ENCODE measurements at regions not wholly inside any gene's neighbourhood (a gene's known extent, or its start where the extent isn't known, plus 50 kb on each side); places are given as distances from the start of the nearest gene placed in this dataset.

GRCh38 chr18:61706276-61706915 is 186.4 kb downstream of the RNF152 start:
- no peaks in the 10 kb centered on the region for H3K36me3 ChIP-seq (ENCODE audit: control insufficient read depth in 2 of 2, extremely low read depth in 1 of 2, insufficient read depth in 1 of 2, low read length in 1 of 2)
- H3K4me3 ChIP-seq (ENCODE audit: control insufficient read depth in 1 of 2, extremely low read depth in 1 of 2, low read length in 1 of 2) = no peak overlapping the region
- Mint-ChIP-seq H3K4me3 (no peak overlapping the region), H3K36me3 (no peaks in the 10 kb centered on the region), H3K27me3 (peaks cover 9 to 24% of the 10 kb centered on the region in 2 donors), H3K4me1 (no peaks in the 10 kb centered on the region), H3K9me3 (peaks cover 0 to 5% (median 0%) of the 10 kb centered on the region in 3 donors), H3K27ac (no peak overlapping the region)
- no CpG with 5 or more reads among the region's 3 CpGs for WGBS (ENCODE audit: insufficient coverage)
- H3K9me3 ChIP-seq = no peaks in the 10 kb centered on the region
- DNase-seq = no peak
- H3K27ac ChIP-seq (ENCODE audit: low read length) = no peak overlapping the region
- ATAC-seq (replicated peaks in 1 of 4) = no peak
- POLR2A ChIA-PET = no interaction called here
- no peaks in the 10 kb centered on the region for H3K4me1 ChIP-seq (ENCODE audit: control insufficient read depth in 1 of 2, extremely low read depth in 1 of 2, insufficient read depth in 2 of 2, low read length in 2 of 2)
- CTCF ChIA-PET = no interaction called here
- peaks cover 0 to 3% of the 10 kb centered on the region in 2 experiments for H3K27me3 ChIP-seq (replicated peaks in 1 of 2; ENCODE audit: control insufficient read depth in 2 of 2, extremely low read depth in 1 of 2, insufficient read depth in 2 of 2, low read length in 1 of 2)

- Mint-ChIP-seq H3K27ac (no peak overlapping the region), H3K36me3 (no peaks in the 10 kb centered on the region), H3K4me1 (no peaks in the 10 kb centered on the region), H3K4me3 (no peak overlapping the region), H3K9me3 (no peaks in the 10 kb centered on the region), H3K27me3 (peaks cover 6 to 23% of the 10 kb centered on the region in 2 donors)
- H3K27me3 ChIP-seq (replicated peaks in 1 of 2; ENCODE audit: control insufficient read depth in 2 of 2, extremely low read depth in 1 of 2, insufficient read depth in 2 of 2, low read length in 1 of 2) = peaks cover 0 to 5% of the 10 kb centered on the region in 2 experiments
- H3K4me1 ChIP-seq (ENCODE audit: control insufficient read depth in 1 of 2, extremely low read depth in 1 of 2, insufficient read depth in 2 of 2, low read length in 2 of 2) = no peaks in the 10 kb centered on the region
- H3K9me3 ChIP-seq = no peaks in the 10 kb centered on the region
- no peak overlapping the region for H3K27ac ChIP-seq (ENCODE audit: low read length)
- ChIA-PET CTCF (no interaction called here), POLR2A (no interaction called here)
- no peak overlapping the region for H3K4me3 ChIP-seq (ENCODE audit: control insufficient read depth in 1 of 2, extremely low read depth in 1 of 2, low read length in 1 of 2)
- DNase-seq (no peak), ATAC-seq (replicated peaks in 1 of 4) (no peak)
- H3K36me3 ChIP-seq (ENCODE audit: control insufficient read depth in 2 of 2, extremely low read depth in 1 of 2, insufficient read depth in 1 of 2, low read length in 1 of 2) = no peaks in the 10 kb centered on the region
These were observed 189.3 kb downstream of the RNF152 start for GRCh38 chr18:61703508-61703907.

- WGBS (ENCODE audit: insufficient coverage) = no CpG with 5 or more reads among the region's 3 CpGs
- no peak for DNase-seq
- ATAC-seq (replicated peaks in 1 of 4) = no peak
- ChIA-PET POLR2A (no interaction called here), CTCF (interaction anchor here in 1 of 2 donors (0.7 kb wide), 1 partner anchor 15 kb away, joined by 4 read pairs; no protein-coding TSS in a partner anchor)
- Mint-ChIP-seq H3K36me3 (no peaks in the 10 kb centered on the region), H3K4me1 (no peaks in the 10 kb centered on the region), H3K9me3 (no peaks in the 10 kb centered on the region), H3K27ac (no peak overlapping the region), H3K4me3 (no peak overlapping the region), H3K27me3 (peaks cover 6 to 23% of the 10 kb centered on the region in 2 donors)
- no peak overlapping the region for H3K4me3 ChIP-seq (ENCODE audit: control insufficient read depth in 1 of 2, extremely low read depth in 1 of 2, low read length in 1 of 2)
- no peaks in the 10 kb centered on the region for H3K4me1 ChIP-seq (ENCODE audit: control insufficient read depth in 1 of 2, extremely low read depth in 1 of 2, insufficient read depth in 2 of 2, low read length in 2 of 2)
- H3K36me3 ChIP-seq (ENCODE audit: control insufficient read depth in 2 of 2, extremely low read depth in 1 of 2, insufficient read depth in 1 of 2, low read length in 1 of 2) = no peaks in the 10 kb centered on the region
- no peak overlapping the region for H3K27ac ChIP-seq (ENCODE audit: low read length)
- no peaks in the 10 kb centered on the region for H3K9me3 ChIP-seq
- peaks cover 0 to 5% of the 10 kb centered on the region in 2 experiments for H3K27me3 ChIP-seq (replicated peaks in 1 of 2; ENCODE audit: control insufficient read depth in 2 of 2, extremely low read depth in 1 of 2, insufficient read depth in 2 of 2, low read length in 1 of 2)
These were observed 190.8 kb downstream of the RNF152 start for GRCh38 chr18:61702007-61702406.

- H3K36me3 ChIP-seq (ENCODE audit: control insufficient read depth in 2 of 2, extremely low read depth in 1 of 2, insufficient read depth in 1 of 2, low read length in 1 of 2) = no peaks in the 10 kb centered on the region
- peaks cover 0 to 2% of the 10 kb centered on the region in 2 experiments for H3K27me3 ChIP-seq (replicated peaks in 1 of 2; ENCODE audit: control insufficient read depth in 2 of 2, extremely low read depth in 1 of 2, insufficient read depth in 2 of 2, low read length in 1 of 2)
- ChIA-PET POLR2A (no interaction called here), CTCF (no interaction called here)
- 100% methylated on average over 2 of the region's 5 CpGs for WGBS (ENCODE audit: insufficient coverage)
- Mint-ChIP-seq H3K27ac (no peak overlapping the region), H3K27me3 (peaks cover 6 to 24% of the 10 kb centered on the region in 2 donors), H3K36me3 (no peaks in the 10 kb centered on the region), H3K4me1 (no peaks in the 10 kb centered on the region), H3K9me3 (no peaks in the 10 kb centered on the region), H3K4me3 (no peak overlapping the region)
- no peaks in the 10 kb centered on the region for H3K9me3 ChIP-seq
- DNase-seq = no peak
- H3K4me3 ChIP-seq (ENCODE audit: control insufficient read depth in 1 of 2, extremely low read depth in 1 of 2, low read length in 1 of 2) = no peak overlapping the region
- no peak overlapping the region for H3K27ac ChIP-seq (ENCODE audit: low read length)
- no peaks in the 10 kb centered on the region for H3K4me1 ChIP-seq (ENCODE audit: control insufficient read depth in 1 of 2, extremely low read depth in 1 of 2, insufficient read depth in 2 of 2, low read length in 2 of 2)
- no peak for ATAC-seq (replicated peaks in 1 of 4)
These were observed 193.3 kb downstream of the RNF152 start for GRCh38 chr18:61699397-61700110.

GRCh38 chr18:61697306-61697909 is 195.4 kb downstream of the RNF152 start:
- ChIA-PET POLR2A (no interaction called here), CTCF (no interaction called here)
- Mint-ChIP-seq H3K4me3 (no peak overlapping the region), H3K4me1 (no peaks in the 10 kb centered on the region), H3K36me3 (no peaks in the 10 kb centered on the region), H3K27ac (no peak overlapping the region), H3K27me3 (peaks cover 6 to 12% of the 10 kb centered on the region in 2 donors), H3K9me3 (no peaks in the 10 kb centered on the region)
- Histone ChIP-seq H3K36me3 (ENCODE audit: control insufficient read depth in 2 of 2, extremely low read depth in 1 of 2, insufficient read depth in 1 of 2, low read length in 1 of 2) (no peaks in the 10 kb centered on the region), H3K4me3 (ENCODE audit: control insufficient read depth in 1 of 2, extremely low read depth in 1 of 2, low read length in 1 of 2) (no peak overlapping the region), H3K4me1 (ENCODE audit: control insufficient read depth in 1 of 2, extremely low read depth in 1 of 2, insufficient read depth in 2 of 2, low read length in 2 of 2) (no peaks in the 10 kb centered on the region), H3K9me3 (no peaks in the 10 kb centered on the region), H3K27me3 (replicated peaks in 1 of 2; ENCODE audit: control insufficient read depth in 2 of 2, extremely low read depth in 1 of 2, insufficient read depth in 2 of 2, low read length in 1 of 2) (peaks cover 0 to 2% of the 10 kb centered on the region in 2 experiments), H3K27ac (ENCODE audit: low read length) (no peak overlapping the region)
- DNase-seq = no peak
- ATAC-seq (replicated peaks in 1 of 4) = no peak
- no CpG with 5 or more reads among the region's 2 CpGs for WGBS (ENCODE audit: insufficient coverage)

- Histone ChIP-seq H3K27ac (ENCODE audit: low read length) (no peak overlapping the region), H3K27me3 (replicated peaks in 1 of 2; ENCODE audit: control insufficient read depth in 2 of 2, extremely low read depth in 1 of 2, insufficient read depth in 2 of 2, low read length in 1 of 2) (no peaks in the 10 kb centered on the region), H3K36me3 (ENCODE audit: control insufficient read depth in 2 of 2, extremely low read depth in 1 of 2, insufficient read depth in 1 of 2, low read length in 1 of 2) (no peaks in the 10 kb centered on the region), H3K4me1 (ENCODE audit: control insufficient read depth in 1 of 2, extremely low read depth in 1 of 2, insufficient read depth in 2 of 2, low read length in 2 of 2) (no peaks in the 10 kb centered on the region), H3K9me3 (no peaks in the 10 kb centered on the region), H3K4me3 (ENCODE audit: control insufficient read depth in 1 of 2, extremely low read depth in 1 of 2, low read length in 1 of 2) (no peak overlapping the region)
- ChIA-PET CTCF (interaction anchor here in 1 of 2 donors (0.5 kb wide), 1 partner anchor 111 kb away, joined by 5 read pairs; no protein-coding TSS in a partner anchor), POLR2A (no interaction called here)
- Mint-ChIP-seq H3K27ac (no peak overlapping the region), H3K27me3 (peaks cover 3 to 8% of the 10 kb centered on the region in 2 donors), H3K9me3 (no peaks in the 10 kb centered on the region), H3K4me3 (no peak overlapping the region), H3K36me3 (no peaks in the 10 kb centered on the region), H3K4me1 (no peaks in the 10 kb centered on the region)
- DNase-seq = no peak
- no peak for ATAC-seq (replicated peaks in 1 of 4)
- 84% methylated on average over 3 of the region's 3 CpGs for WGBS (ENCODE audit: insufficient coverage)
These were observed 198.6 kb downstream of the RNF152 start for GRCh38 chr18:61694236-61694635.
